Right ventricle myocardium superior (tissue), 1 donor: ENCODE measurements at regions not wholly inside any gene's neighbourhood (a gene's known extent, or its start where the extent isn't known, plus 50 kb on each side); places are given as distances from the start of the nearest gene placed in this dataset.
"Not testable (repeated sequence)": the region's sequence is repeated elsewhere in the genome, so short reads cannot be mapped to it uniquely, and the experiment has no call there.

ENCODE experiments used
- ATAC-seq: fragments of 200-7000 bp; cut with Tn5 transposase; one replicate; pipeline ENCODE4 v1.9.1; 2020; ENCODE audit warnings: mild to moderate bottlenecking; ENCODE audit not compliant: poor library complexity
- DNase-seq: peaks from one replicate; pipeline ENCODE4 v3.0.0-alpha.2; 2020
- intact Hi-C: fragments of 100-400 bp; cut with DNase I; formaldehyde crosslinking; loops from one replicate; pipeline ENCODE4 v1.11.2; 2022
- donor health status: DM: no; HTN: yes; CAD: no; lungs with severe emphysema.

DNA sequence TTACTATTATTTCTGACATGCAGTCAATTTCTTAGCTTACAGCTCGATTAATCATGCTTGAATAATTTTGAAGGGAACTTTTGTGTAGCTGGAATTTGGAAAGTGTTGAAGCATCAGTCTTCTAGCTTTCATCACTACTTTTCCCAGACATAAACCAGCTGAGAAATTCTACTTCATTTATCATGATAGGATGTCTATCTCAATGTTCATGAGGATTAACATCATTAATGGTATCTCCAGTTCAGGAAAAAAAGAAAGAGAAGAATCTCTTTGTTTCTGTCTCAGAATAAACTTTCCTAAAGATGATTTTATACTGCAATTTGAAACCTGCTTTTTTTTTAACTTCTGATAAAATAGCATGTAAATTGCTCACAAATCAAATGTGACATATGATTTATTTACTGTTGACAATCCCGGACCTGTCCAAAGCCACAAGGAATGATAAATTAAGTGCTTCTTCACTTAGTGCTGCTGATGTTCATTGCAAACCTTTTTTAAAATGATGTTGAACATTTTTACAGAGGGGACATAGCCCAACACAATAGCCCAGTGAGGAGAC lies 412.1 kb upstream of the CLINT1 start:
- ATAC-seq (no peak), DNase-seq (no peak)
- intact Hi-C loops: no loop called here

DNA sequence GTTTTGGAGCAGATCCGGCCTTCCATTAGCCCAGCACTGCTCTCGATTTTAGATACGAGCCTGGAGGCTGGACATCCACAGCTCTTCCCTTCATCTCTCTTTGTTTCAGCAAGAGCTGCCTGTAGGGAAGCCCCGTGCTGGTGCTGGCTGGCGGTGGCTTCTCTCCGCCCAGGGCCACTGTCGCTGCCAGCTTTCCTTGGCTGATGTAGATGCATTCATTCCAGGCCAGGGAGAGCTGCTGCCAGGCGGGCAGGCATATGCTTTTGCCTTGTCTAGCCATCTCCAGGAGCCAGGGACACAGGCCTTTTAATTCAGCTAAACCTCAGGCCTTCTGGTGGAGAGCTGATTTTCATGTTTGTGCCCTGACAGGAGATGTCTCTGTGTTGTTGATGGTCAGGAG lies 409.3 kb upstream of the CLINT1 start:
- intact Hi-C loops: no loop called here
- no peak for ATAC-seq
- no peak for DNase-seq

DNA sequence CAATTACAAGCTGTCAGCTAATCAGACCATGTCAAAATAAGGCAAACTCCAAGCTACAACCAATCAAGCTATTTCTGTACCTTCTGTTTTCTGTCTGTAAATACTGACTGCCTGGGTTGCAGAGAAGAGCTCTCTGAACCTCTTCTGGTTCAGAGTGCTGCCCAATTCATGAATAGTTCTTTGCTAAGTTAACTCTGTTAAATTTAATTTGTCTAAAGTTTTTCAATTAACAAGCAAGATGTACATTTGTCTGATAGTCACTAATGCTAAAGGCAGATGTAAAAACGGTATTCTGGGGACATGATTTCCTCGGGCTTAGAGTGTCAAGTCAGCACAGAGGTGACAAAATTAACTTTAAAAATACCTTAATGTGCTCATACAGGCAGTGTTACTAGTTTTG lies 408.3 kb upstream of the CLINT1 start:
- DNase-seq (no peak), ATAC-seq (no peak)
- intact Hi-C loops: no loop called here

DNA sequence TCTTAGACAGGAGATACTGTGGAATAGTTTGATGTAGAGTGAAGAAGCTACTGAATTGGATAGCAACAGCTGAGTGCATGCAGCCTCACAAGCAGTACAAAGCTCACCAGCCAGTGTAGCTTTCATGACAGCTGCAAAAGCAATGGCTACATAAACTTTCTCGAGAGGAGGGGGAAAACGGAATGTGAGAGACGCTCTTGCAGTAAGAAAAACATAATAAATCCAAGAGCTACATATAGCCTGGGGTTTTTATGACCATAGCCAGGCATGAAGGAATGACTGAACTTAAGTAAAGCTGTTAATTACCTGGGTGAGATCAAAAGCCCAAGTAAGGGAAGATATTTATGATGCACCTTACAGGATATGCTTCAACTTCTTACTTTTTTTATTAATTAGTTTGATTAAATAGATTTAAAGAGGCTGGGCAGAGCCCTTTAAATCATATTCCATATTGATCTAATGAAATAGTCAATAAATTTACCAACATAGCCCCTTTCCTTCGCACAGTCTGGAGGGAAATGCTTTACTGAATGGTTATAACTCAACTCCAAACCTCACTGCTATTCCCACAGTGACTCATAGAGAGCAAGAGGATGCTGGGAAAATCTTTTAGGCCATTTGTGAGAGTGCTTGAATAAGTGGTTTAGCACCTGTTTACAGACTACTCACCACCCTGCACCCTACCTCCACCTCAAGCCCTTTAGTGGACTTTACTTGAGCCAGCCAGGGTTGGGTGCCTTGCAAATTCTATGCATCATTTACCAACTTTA lies 407.2 kb upstream of the CLINT1 start:
- no peak for DNase-seq
- intact Hi-C loops: no loop called here
- no peak for ATAC-seq

DNA sequence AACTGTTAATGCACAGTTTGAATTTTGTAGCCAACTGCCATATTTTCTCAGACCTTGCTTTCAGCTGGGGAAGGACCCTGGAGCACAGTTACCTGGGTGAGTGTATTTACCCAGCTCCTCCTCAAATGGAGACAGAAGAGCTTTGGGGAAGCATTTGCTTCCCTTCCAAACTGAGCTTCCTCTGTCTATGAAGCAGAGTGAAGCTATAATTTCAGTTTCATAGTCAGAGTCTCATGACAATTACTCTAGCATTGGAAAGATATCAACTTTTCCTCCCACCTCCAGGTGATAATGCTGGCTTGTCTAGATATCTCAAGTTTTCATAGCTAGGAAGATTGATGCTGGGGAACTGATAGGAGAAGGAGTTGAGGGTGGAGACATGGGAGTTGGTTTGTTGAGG lies 406.4 kb upstream of the CLINT1 start:
- ATAC-seq (no peak), DNase-seq (no peak)
- intact Hi-C loops: no loop called here

DNA sequence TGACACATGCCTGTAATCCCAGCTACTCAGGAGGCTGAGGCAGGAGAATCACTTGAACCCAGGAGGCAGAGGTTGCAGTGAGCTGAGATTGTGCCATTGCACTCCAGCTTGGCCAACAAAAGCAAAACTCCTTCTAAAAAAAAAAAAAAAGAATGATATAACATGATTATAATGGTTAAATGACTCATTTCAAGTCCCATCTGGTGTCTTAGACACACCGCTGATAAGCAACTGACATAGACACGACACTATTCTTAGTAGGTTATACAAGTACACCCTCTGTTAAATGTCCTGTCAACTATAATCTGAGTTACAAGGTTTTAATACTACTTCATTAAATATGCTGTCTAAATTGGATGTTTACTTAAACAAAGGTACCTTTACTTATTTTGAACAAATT lies 405.3 kb upstream of the CLINT1 start:
- no peak for ATAC-seq

DNA sequence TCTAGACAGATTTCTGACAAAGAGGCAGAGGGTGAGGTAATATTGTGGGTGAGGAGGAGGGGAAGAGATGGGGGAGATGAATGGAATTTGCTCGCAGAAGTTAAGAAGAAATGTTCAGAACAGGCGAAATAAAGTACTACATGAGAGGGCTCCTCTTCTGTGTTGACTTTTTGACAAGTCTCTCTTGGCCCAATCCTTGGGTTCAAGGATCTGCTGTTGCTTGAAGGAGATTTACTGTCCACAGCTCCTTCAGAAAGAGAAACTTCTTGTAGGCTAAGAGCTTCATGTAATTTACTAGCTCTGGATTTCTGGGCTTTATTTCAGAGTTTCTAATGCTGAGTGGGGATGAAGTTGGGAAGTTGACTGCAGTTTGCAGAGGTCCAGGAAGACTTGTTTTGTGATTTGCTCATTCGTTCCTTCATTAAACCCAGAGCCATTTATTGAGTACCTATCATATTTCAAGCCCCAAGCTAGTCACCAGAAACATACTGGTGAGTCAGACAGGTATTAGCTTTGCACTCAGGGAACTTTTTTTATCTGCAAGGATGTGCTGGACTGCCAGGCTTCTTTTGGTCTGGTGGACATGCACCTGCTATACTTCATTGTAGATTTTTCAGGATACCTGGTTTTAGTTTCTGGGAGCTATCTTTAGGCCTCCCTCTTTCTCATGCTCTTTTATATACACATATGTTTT lies 402.9 kb upstream of the CLINT1 start:
- DNase-seq: no peak
- intact Hi-C loops: no loop called here
- ATAC-seq: no peak

More for the DNA sequence above, 405.3 kb upstream of the CLINT1 start:
- DNase-seq: no peak
- intact Hi-C loops: no loop called here

DNA sequence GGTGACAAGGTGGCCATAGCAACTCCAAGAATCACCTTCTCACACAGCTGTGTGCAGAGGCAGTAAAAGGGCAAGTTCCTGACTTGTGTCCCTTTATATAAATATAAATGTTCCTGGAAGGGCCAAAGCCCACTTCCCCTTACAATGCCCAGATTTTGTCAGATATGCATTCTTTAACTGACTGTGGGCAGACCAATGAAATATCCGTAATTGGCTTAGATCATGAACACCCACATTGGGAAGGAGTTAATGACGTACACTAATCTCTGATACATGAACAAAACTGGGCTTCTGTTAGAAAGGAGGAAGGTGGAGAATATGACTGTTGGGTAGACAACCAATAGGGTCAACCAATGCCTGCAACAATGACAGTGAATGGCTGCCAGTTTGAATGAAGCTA lies 397.2 kb upstream of the CLINT1 start:
- ATAC-seq (no peak), DNase-seq (no peak)
- intact Hi-C loops: no loop called here

DNA sequence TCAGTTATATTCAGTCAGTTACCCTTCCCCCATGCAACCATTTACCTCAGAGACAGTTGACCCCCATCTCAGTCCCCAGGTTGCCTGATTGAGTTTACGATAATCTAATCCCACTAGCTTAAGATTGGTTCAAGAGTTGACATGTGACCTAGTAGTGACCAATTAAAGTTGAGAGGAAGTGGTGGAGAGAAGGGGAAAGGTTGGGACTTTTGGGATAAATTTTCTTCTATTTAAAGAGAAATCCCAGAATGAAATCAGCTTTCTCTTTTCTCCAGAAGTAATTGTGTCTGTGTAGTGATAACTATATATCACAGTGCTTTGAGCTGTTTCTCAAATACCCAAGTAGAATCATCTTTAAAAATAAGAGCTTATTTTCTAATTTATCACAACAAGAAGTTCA lies 396.7 kb upstream of the CLINT1 start:
- DNase-seq (no peak), ATAC-seq (no peak)
- intact Hi-C loops: no loop called here

DNA sequence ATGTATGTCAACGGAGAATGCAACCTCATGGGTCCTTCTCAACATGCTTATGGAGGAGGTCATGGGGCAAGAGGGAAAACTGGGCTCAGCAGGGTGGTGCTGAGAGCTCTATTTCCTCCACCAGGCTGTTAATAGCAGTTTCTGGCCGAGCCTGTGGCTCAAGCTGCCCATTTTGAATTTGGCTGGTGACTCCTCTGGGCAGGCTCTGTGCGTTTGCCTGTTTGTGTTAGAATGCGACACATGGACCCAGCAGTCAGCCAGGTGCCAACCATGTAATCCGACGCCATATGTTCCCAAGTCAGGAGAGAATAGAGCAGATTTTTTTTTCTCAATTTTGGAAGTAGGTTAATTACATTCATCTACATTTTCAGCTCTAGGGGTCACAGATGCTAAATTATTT lies 387.7 kb upstream of the CLINT1 start:
- no peak for ATAC-seq
- no peak for DNase-seq
- intact Hi-C loops: no loop called here

DNA sequence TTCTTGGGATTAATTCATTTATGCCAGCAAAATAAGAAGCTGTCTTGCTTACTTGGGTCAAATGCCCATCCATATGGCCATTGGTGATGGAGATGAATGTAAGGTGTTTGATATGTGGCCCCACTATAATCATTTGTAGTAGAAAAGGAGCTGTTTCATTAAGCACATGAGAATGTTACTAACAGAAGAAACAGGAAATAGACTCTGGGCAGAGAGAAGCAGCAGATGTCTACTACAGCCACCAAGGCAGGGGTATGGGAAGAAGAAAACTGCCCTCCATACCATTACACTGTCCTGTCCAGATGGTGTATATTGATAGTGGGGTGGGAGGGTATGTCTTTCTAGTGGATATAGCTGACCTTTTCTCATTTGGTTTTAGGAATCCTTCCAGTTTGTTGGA lies 386.6 kb upstream of the CLINT1 start:
- intact Hi-C loops: no loop called here

DNA sequence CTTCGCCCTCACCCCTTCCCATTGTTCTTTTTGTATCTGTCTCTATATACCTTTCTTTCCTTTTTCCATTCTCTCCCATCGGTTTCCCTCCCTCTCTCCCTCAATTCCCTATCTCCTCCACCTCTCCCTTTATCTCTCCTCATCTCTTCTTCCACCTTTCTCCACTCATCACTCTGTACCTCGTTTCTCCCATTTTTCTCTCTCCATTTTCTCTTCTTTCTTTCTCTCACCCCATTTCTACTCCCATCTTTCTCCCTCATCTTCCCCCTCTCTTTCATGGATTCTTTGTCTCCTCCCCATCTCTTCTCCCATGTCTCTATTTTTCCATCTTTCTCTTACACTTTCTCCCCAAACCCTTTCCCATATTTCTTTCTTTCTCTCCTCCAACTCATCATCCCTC lies 385.9 kb upstream of the CLINT1 start:
- ATAC-seq: no peak
- DNase-seq: no peak
- intact Hi-C loops: no loop called here

More for the DNA sequence above, 386.6 kb upstream of the CLINT1 start:
- ATAC-seq (no peak), DNase-seq (no peak)

DNA sequence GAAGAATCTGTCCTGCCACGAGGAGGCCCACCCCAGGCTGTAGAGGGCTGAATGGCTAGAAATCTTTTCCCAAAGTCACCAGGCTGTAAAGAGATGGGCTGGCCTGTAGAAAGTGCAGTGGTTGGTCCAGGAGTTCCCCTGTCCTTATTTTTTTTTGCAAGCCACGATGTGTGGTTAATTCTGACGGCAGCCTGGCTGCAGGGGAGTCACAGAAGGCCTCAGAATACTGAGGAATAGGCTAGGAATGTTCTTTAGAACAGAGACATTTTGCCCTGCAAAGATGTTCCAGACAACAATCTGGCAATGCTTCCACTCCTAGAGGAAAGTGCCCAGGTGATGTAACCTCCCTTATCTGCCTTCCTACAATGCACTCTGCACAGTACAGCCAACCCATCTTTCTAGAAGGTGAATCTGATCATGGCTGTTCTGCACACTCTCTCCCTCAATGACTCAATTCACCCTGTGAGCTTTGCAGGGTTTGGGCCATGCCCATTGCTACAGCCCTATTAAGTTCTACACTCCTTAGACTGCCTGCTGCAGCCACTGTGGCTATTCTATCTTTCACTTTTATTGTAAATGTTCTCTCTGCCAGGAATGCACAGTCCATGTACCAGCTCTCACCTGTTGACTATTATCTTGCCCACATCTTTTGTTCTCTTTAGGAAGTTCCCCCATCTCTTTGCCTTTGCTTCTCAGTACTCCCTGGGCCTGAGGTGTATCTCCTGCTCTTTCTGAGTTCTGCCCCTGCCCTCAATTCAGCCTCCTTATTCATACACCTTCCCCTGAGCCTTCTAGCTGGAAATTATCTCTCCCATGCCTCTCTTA lies 377.8 kb upstream of the CLINT1 start:
- intact Hi-C loops: no loop called here
- ATAC-seq (no peak), DNase-seq (no peak)

DNA sequence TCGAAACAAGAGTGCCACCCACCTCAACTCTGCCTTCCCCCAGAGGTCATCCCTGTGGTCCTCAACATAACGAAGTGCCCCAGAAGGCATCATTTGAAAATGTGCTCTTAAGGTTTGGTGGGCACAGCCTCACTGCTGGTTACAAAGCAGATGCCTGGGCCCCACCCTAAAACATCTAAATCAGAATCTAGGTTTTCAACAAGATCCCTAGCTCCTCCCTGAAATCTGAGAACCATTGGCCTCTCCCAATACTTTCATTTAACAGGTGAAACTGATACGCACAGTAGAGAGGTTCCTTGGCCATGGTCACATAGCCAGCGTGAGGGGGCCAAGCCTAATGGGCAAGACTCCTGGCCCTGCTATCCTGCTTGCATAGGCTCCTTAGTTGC lies 376.2 kb upstream of the CLINT1 start:
- DNase-seq: no peak
- intact Hi-C loops: no loop called here
- no peak for ATAC-seq

DNA sequence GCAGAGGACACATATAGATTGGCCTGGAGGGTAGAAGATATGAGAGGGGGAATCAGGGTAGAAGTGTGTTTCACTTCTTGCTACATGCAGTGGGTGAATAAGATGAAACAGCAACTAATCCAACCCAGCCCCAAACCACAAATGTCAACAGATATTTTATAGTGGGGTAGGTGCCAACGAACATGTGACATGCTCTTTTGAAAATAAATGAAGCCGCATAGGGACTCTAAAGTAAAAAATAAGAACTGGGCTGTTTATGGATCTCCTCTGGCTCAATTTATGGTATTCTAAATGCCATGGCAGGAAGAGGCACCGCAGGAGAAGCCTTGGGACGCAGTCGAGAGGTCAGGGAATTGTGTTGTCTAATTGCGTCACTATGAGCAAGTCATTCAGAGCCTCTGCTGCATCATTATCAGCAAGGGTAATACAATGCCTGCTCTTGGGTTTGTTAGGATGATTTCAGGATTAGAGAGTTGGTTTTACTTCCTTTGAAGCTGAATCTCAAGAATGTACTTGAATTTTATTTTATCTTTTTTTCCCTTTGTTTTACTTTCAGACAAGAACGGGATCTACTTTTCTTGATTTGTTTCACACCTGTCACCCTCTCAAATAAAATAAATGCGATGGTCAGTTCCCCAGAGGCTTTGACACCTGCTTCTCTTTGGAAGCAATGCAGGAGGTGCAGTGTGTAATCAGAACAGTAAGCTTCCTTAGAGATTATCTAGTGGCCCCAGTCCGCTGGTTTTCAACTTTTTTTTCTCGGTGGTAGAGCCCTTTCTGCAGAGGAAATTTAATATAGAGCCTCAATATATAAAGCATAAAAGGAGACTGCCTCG lies 375.6 kb upstream of the CLINT1 start:
- intact Hi-C loops: no loop called here
- no peak for DNase-seq
- no peak for ATAC-seq

DNA sequence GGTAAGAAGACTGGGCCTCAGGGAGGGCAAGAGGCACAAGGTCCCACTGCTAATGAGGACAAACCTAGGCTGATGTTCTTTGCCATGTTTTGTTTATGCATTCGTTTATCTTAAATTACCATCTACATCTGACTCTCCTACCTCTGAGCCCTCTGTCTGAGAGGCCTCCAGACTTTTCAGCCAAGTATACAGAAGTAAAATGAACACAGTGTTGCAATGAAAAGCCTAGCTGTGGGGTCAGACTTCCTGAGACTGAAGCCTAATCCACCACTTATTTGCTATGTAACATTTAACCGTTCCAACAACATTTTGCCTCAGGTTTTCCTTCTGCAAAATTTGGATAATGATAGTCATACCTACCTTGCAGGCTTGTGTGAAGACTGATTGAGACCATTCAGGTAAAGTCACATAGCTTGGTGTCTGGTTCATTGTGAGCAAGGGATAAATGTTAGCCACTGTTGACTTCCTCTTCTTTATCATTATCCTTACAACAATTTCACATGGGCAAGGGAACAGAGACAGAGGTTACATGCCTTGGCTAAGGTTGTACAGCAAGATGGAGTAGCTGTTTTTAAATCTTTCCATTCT lies 374.9 kb upstream of the CLINT1 start:
- ATAC-seq (no peak), DNase-seq (no peak)
- intact Hi-C loops: no loop called here

DNA sequence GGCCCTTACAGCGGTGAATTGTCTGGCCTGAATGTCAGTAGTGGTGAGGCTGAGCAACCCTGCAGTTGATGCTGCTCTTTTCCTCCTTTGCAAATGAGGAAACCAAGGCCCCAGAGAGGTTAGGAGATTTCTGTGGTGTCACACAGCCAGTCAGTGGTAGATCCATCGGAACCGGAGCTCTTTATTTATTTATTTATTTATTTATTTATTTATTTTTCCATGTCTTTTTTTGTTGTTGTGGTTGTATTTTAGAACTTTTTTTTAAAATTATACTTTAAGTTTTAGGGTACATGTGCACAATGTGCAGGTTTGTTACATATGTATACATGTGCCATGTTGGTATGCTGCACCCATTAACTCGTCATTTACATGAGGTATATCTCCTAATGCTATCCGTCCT lies 368.4 kb upstream of the CLINT1 start:
- intact Hi-C loops, ATAC-seq: not testable (repeated sequence)

DNA sequence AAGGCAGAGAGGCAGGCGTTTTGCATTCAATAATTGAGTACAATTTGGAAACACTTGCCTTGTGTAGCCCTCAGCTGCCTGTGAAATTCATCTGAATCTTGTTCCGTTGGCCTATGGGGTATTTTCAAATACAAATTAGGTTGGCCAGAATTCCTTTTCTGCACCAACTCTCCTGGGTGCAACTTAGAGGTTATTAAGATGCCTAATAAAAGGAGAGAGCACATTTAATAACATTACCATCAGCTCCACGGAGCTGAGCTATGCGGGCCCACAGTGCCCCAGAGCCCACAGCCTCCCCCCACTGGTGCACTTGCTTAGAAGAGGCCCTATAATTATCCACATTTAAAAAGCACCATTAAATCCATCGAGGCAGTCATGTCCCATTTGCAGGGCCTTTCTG lies 367.6 kb upstream of the CLINT1 start:
- intact Hi-C loops: no loop called here
- DNase-seq (no peak), ATAC-seq (no peak)

More for the DNA sequence above, 368.4 kb upstream of the CLINT1 start:
- DNase-seq: not testable (repeated sequence)
